ENCODE measurements at regions not wholly inside any gene's neighbourhood (a gene's known extent, or its start where the extent isn't known, plus 50 kb on each side); places are given as distances from the start of the nearest gene placed in this dataset.

DNA sequence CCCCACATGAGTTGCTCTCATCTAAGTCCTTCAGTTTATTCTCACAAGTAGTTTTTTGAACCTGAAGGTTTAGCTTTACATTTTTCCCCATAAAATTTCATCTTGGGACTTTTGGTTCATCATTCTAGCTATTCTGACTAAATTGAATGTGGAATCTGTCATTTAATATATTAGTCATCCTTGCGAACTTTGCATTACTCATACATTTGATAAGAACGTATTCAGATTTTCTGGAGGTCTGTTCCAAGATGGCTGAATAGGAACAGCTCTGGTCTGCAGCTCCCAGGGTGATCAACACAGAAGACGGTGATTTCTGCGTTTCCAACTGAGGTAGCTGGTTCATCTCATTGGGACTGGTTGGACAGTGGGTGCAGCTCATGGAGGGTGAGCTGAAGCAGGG lies 59.8 kb upstream of the CSF1 start (continued):
- TF ChIP-seq, protein P1, sequence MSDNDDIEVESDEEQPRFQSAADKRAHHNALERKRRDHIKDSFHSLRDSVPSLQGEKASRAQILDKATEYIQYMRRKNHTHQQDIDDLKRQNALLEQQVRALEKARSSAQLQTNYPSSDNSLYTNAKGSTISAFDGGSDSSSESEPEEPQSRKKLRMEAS (IDR thresholded peaks at IDR 0.05): no peak
- TF ChIP-seq SP1 (IDR thresholded peaks at IDR 0.05) (no peak), EGR1 (IDR thresholded peaks at IDR 0.05; ENCODE audit: low read depth in 2 of 2) (no peak), JUND (IDR thresholded peaks at IDR 0.05) (no peak), RAD21 (IDR thresholded peaks at IDR 0.05) (no peak), HNF4G (IDR thresholded peaks at IDR 0.05) (no peak), GABPA (IDR thresholded peaks at IDR 0.05 in 1 of 2, conservative IDR thresholded peaks at IDR 0.05 in 1 of 2) (no peak)

GRCh38 chr1:109850194-109850593 lies 60.5 kb upstream of the CSF1 start:
- H3K36me3 ChIP-seq (ENCODE audit: control insufficient read depth in 4 of 4, insufficient read depth in 3 of 4, low read depth in 1 of 4, low read length in 3 of 4): no peaks in the 10 kb centered on the region
- TF ChIP-seq TAF1 (conservative IDR thresholded peaks at IDR 0.05) (no peak), FOXA1 (IDR thresholded peaks at IDR 0.05) (no peak), FOXA2 (IDR thresholded peaks at IDR 0.05) (no peak), GABPA (IDR thresholded peaks at IDR 0.05 in 1 of 2, conservative IDR thresholded peaks at IDR 0.05 in 1 of 2) (no peak), HNF4G (IDR thresholded peaks at IDR 0.05) (no peak)
- TF ChIP-seq, protein P2, sequence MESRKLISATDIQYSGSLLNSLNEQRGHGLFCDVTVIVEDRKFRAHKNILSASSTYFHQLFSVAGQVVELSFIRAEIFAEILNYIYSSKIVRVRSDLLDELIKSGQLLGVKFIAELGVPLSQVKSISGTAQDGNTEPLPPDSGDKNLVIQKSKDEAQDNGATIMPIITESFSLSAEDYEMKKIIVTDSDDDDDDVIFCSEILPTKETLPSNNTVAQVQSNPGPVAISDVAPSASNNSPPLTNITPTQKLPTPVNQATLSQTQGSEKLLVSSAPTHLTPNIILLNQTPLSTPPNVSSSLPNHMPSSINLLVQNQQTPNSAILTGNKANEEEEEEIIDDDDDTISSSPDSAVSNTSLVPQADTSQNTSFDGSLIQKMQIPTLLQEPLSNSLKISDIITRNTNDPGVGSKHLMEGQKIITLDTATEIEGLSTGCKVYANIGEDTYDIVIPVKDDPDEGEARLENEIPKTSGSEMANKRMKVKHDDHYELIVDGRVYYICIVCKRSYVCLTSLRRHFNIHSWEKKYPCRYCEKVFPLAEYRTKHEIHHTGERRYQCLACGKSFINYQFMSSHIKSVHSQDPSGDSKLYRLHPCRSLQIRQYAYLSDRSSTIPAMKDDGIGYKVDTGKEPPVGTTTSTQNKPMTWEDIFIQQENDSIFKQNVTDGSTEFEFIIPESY (IDR thresholded peaks at IDR 0.05): no peak
- TF ChIP-seq, protein P1 (IDR thresholded peaks at IDR 0.05): no peak
- H3K4me1 ChIP-seq (ENCODE audit: control insufficient read depth in 4 of 4, insufficient read depth in 4 of 4, low read length in 3 of 4): no peaks in the 10 kb centered on the region
- H3K9me3 ChIP-seq (ENCODE audit: control insufficient read depth in 4 of 4, low read length in 3 of 4): no peaks in the 10 kb centered on the region
- DNase-seq (ENCODE audit: low spot score): no peak
- no peak overlapping the region for H3K27ac ChIP-seq (ENCODE audit: low read depth in 1 of 2, low read length in 2 of 2)
- no peak overlapping the region for H3K4me3 ChIP-seq (ENCODE audit: low read depth in 1 of 3, low read length in 3 of 3)
- WGBS: 92% methylated on average over 4 of the region's 4 CpGs
- no peaks in the 10 kb centered on the region for H3K27me3 ChIP-seq (ENCODE audit: control insufficient read depth in 4 of 4, insufficient read depth in 4 of 4, low read length in 3 of 4)
- H3K9ac ChIP-seq (ENCODE audit: low read depth in 1 of 2, low read length in 2 of 2): no peak overlapping the region

- WGBS: 91% methylated on average over 6 of the region's 6 CpGs
- no peak overlapping the region for H3K4me3 ChIP-seq (ENCODE audit: low read depth in 1 of 3, low read length in 3 of 3)
Measured at GRCh38 chr1:109849655-109850054, 61.0 kb upstream of the CSF1 start.

More at GRCh38 chr1:109849655-109850054, 61.0 kb upstream of the CSF1 start:
- H3K27me3 ChIP-seq (ENCODE audit: control insufficient read depth in 4 of 4, insufficient read depth in 4 of 4, low read length in 3 of 4): no peaks in the 10 kb centered on the region
- no peaks in the 10 kb centered on the region for H3K36me3 ChIP-seq (ENCODE audit: control insufficient read depth in 4 of 4, insufficient read depth in 3 of 4, low read depth in 1 of 4, low read length in 3 of 4)
- no peaks in the 10 kb centered on the region for H3K9me3 ChIP-seq (ENCODE audit: control insufficient read depth in 4 of 4, low read length in 3 of 4)
- no peak for DNase-seq (ENCODE audit: low spot score)
- H3K4me1 ChIP-seq (ENCODE audit: control insufficient read depth in 4 of 4, insufficient read depth in 4 of 4, low read length in 3 of 4): no peaks in the 10 kb centered on the region
- TF ChIP-seq RAD21 (IDR thresholded peaks at IDR 0.05): no peak
- no peak for TF ChIP-seq YY1 (IDR thresholded peaks at IDR 0.05)
- no peak for TF ChIP-seq GABPA (IDR thresholded peaks at IDR 0.05 in 1 of 2, conservative IDR thresholded peaks at IDR 0.05 in 1 of 2)
- TF ChIP-seq TAF1 (conservative IDR thresholded peaks at IDR 0.05): no peak
- TF ChIP-seq FOXA2 (IDR thresholded peaks at IDR 0.05): no peak
- no peak for TF ChIP-seq REST (IDR thresholded peaks at IDR 0.05)
- TF ChIP-seq SP1 (IDR thresholded peaks at IDR 0.05): no peak
- TF ChIP-seq NR2F2 (IDR thresholded peaks at IDR 0.05): no peak
- TF ChIP-seq, protein P1 (IDR thresholded peaks at IDR 0.05): no peak
- TF ChIP-seq, protein P3, sequence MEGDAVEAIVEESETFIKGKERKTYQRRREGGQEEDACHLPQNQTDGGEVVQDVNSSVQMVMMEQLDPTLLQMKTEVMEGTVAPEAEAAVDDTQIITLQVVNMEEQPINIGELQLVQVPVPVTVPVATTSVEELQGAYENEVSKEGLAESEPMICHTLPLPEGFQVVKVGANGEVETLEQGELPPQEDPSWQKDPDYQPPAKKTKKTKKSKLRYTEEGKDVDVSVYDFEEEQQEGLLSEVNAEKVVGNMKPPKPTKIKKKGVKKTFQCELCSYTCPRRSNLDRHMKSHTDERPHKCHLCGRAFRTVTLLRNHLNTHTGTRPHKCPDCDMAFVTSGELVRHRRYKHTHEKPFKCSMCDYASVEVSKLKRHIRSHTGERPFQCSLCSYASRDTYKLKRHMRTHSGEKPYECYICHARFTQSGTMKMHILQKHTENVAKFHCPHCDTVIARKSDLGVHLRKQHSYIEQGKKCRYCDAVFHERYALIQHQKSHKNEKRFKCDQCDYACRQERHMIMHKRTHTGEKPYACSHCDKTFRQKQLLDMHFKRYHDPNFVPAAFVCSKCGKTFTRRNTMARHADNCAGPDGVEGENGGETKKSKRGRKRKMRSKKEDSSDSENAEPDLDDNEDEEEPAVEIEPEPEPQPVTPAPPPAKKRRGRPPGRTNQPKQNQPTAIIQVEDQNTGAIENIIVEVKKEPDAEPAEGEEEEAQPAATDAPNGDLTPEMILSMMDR (IDR thresholded peaks at IDR 0.05; ENCODE audit: low read depth, low read length, missing input control): no peak
- no peak overlapping the region for H3K27ac ChIP-seq (ENCODE audit: low read depth in 1 of 2, low read length in 2 of 2)
- H3K9ac ChIP-seq (ENCODE audit: low read depth in 1 of 2, low read length in 2 of 2): no peak overlapping the region

All from liver (tissue), 8 donors.